Right ventricle myocardium superior (tissue), 1 donor: ENCODE measurements at regions not wholly inside any gene's neighbourhood (a gene's known extent, or its start where the extent isn't known, plus 50 kb on each side); places are given as distances from the start of the nearest gene placed in this dataset.

Experiments
- ATAC-seq: fragments of 200-7000 bp; cut with Tn5 transposase; one replicate; pipeline ENCODE4 v1.9.1; 2020; ENCODE audit warnings: mild to moderate bottlenecking; ENCODE audit not compliant: poor library complexity
- DNase-seq: peaks from one replicate; pipeline ENCODE4 v3.0.0-alpha.2; 2020
- intact Hi-C: fragments of 100-400 bp; cut with DNase I; formaldehyde crosslinking; loops from one replicate; pipeline ENCODE4 v1.11.2; 2022
- donor health status: DM: no; HTN: yes; CAD: no; lungs with severe emphysema.

DNA sequence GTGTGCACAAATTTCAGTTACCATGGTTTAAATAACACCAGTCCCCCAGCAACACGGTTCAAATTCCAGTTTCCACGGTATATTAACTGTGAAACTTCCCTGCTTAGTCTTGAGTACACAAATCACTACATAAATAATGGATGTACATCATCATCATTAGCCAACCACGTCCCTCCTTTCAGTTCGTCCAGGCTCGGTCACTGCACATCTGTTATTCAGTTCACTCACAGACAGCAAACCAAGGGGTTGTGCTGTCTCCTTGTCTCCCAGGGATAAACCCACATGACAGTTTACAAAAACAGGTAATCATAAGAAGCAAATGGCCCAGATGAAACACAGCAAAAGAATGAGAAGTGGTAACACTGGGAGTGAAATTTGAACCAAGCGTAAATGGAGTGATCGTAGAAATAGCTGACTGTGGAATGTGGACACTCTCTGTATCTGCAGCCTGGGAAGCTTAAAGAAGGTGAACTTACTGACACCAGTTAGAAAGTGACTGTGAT, 61.0 kb upstream of the RAD23B start:
- no peak for ATAC-seq
- intact Hi-C loops = no loop called here

GRCh38 chr9:107223381-107223780, 59.7 kb upstream of the RAD23B start:
- intact Hi-C loops = no loop called here
- no peak for ATAC-seq

More for the DNA sequence above, 61.0 kb upstream of the RAD23B start:
- DNase-seq = no peak

GRCh38 chr9:107224252-107224651, 58.8 kb upstream of the RAD23B start:
- ATAC-seq (no peak), DNase-seq (no peak)
- intact Hi-C loops = no loop called here

More at GRCh38 chr9:107223381-107223780, 59.7 kb upstream of the RAD23B start:
- DNase-seq = no peak

- intact Hi-C loops = no loop called here
- ATAC-seq = no peak
- no peak for DNase-seq
These were observed 56.7 kb upstream of the RAD23B start for GRCh38 chr9:107226421-107226820.

GRCh38 chr9:107227774-107228173, 55.3 kb upstream of the RAD23B start:
- intact Hi-C loops = no loop called here
- no peak for ATAC-seq

DNA sequence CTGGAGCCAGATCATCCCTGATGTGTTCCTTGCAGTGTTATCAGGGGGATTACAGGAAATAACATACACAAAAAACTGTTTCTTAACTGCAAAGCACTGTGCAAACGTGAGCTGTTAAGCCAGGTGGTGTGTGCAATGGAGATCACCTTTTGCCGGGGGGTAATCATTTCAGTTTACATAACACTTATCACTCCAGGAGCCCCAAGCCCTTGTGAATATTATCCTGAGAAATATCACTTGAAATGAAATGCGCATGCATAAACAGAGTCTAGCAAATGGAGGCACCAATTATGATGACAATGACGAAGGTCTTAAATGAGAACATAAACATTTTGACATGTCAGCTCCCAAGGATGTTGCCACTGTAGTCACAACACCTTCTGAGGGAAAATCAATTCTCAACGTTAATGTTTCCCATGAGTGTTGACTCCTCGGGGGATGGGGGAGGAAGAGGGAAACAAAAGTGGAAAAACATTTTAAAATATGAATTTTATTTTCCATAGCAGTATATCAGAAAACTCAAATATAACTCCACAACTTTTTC, 54.5 kb upstream of the RAD23B start:
- ATAC-seq (no peak), DNase-seq (no peak)
- intact Hi-C loops = no loop called here

More at GRCh38 chr9:107227774-107228173, 55.3 kb upstream of the RAD23B start:
- DNase-seq = no peak

DNA sequence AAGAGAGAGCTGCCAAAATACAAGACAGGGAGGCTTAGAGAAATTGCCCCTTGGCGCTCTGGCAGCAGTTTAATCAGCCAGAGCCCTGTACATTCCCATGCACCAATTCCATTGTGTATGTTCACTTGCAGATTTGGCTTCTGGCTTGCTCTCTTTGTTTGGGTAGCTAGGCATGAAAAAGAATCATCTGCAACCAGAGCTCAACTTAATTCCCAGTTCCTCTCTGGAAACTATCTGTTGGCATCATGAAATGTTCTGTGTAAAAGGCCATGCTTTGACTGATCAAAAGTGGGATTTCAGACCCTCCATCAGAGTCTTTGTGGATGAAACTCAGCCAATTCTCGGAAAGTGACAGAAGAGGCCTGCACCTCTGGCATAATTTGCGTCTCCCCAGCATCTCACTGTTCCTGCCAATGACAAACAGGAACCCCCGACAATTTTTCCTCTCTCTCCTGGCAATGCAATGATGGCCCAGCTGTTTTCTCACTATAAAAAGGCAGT, 53.8 kb upstream of the RAD23B start:
- intact Hi-C loops = no loop called here
- no peak for ATAC-seq
- DNase-seq = no peak
